Kasumi-1 (cell line): ENCODE measurements at regions not wholly inside any gene's neighbourhood (a gene's known extent, or its start where the extent isn't known, plus 50 kb on each side); places are given as distances from the start of the nearest gene placed in this dataset.
"Not testable (repeated sequence)": the region's sequence is repeated elsewhere in the genome, so short reads cannot be mapped to it uniquely, and the experiment has no call there.

Source experiments
- DNase-seq, 2 experiments: peaks; one replicate each; lab custom pipeline; 2025; lab: John Stamatoyannopoulos, UW

DNA sequence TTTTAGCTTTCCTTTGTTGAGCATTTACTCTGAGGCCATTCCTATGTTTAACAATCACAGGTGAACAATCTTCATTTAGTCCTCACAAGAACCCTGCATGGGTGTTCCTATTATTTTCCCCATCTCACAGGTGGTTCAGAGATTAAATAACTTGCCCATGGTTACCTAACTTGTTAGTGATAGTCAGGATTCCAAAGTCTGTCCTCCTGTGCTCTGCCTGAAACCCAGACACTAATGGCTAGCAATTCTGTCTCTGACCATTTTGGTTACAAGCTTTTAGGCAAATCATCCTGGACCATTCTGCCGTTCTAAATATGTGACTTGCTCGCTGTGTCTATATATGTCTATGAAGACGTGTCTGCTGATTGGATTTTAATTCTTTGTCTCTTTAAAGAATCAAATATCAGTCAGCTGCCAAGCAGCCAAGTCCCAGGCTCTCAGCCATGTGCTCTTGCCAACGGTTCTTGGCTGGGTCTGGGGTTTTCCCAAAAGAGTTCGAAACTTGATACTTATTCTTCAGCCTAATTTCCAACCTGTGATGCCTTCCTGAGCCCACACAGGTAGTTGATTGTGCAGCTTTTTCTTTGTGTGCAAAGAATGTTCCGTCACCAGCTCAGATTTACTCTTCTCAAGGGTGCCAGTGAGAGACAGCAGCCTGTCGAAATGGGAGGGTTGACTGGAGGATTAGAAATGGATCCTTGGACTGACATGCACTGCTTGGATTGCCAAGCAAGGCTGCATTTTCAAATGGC is 121.7 kb downstream of the NREP start:
- DNase-seq, result no peak

DNA sequence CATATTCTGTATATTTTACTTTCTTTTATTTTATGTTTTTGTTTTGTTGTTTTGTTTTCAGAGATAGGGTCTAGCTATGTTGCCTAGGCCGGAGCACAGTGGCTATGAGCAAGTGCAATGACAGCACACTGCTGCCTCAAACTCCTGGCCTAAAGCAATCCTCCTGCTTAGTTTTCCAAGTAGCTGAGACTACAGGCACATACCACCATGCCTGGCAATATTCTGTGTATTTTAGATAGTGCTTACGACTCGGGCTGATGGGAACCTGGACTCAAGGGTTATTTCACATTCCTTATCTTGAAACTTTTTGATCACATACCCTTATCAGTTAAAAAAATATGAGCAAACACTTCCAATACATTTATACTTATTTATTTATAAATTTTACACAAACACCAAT is 119.0 kb upstream of the STARD4 start:
- DNase-seq, result no peak

DNA sequence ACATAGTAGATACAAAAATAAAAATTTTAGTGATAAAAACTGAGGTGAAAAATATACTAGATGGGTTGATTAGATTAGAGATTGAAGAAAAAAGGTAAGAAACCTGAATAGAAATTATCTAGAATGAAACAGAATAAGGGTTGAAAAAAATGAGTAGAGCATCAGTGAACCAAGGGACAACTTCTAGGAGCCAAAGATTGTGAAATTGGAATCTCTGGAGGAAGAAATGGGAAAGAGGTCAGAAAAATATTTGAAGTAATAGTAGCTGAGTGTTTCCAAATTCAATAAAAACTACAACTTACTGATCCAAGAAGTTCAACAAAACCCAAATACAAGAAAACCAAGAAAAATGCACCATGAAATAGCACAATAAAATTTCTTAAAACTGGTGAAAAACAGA is 116.6 kb upstream of the STARD4 start:
- no peak for DNase-seq

DNA sequence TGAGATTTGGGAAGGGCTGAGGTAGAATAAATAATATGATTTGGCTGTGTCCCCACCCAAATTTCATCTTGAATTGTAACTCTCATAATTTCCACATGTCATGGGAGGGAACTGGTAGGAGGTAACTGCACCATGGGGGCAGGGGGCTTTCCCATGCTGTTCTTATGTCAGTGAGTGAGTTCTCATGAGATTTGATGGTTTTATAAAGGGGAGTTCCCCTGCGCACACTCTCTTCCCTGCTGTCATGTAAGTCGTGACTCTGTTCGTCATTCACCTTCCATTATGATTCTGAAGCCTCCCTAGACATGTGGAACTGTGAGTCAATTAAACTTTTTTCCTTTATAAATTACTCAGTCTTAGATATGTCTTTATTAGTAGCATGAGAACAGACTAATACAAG is 115.5 kb upstream of the STARD4 start:
- no peak for DNase-seq

DNA sequence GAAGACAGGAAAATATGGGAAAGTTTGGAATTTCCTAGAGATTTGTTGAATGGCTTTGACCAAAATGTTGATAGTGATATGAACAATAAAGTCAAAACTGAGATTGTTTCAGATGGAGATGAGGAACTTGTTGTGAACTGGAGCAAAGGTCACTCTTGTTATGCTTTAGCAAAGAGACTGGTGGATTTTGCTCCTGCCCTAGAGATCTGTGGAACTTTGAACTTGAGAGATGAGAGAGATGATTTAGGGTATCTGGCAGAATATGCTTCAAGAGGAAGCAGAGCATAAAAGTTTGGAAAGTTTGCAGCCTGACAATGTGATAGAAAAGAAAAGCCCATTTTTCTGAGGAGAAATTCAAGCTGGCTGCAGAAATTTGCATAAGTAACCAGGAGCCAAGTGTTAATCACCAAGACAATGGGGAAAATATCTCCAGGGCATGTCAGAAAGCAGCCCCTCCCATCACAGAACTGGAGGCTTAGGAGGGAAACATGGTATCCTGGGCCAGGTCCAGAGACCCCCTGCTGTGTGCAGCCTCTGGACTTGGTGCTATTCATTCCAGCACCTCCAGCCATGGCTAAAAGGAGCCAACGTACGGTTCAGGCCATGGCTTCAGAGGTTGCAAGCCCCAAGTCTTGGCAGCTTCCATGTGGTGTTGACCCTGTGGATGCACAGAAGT is 114.3 kb upstream of the STARD4 start:
- DNase-seq, result no peak

DNA sequence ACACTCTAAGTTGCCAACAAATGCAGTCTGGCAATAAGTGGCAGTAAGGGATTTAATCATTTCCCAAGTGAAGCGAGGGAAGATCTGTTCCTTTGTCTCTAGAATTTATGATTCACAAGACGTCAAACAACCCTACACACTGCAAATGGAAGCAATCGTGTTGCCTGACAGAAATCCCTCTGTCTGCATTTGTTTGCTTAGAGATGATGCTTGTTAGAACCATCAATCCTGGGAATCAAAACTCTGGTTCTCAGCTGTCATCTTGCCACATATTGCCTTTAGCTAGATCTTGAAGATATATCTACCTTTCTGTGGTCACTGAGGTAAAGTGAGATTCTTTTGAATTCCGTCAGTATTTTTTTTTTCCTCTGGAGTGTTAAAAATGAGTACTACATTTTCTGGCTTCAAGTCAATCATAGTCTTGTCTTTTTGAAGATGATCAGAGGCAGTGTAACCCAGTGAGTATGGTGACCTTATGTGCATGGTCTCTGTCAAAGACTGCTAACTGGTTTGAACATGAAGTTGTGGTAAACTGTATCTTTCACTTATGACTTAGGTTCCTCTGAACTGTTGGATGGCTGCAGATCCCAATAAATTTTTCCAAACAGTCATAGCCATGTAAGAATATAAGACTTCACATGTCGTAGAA is 106.4 kb upstream of the STARD4 start:
- no peak for DNase-seq

DNA sequence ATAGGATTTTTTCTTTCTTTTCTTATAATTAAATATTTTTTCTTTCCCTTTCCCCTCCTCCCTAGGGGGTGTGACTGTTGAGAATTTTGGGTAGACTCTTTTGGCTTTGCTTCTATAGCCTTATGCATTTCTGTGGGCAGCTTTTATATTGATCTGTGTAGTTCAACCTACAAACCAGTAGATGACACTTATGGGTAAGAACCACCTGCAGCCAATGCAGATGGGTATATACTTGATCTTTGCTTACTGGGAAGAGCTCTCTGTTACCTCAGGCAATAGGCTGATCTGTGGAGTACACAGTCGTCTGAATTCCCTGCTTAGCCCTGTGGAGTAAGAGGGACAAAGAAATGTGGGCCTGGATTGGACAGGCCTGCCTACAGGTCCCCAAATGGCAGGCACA is 102.7 kb upstream of the STARD4 start:
- no peak for DNase-seq

DNA sequence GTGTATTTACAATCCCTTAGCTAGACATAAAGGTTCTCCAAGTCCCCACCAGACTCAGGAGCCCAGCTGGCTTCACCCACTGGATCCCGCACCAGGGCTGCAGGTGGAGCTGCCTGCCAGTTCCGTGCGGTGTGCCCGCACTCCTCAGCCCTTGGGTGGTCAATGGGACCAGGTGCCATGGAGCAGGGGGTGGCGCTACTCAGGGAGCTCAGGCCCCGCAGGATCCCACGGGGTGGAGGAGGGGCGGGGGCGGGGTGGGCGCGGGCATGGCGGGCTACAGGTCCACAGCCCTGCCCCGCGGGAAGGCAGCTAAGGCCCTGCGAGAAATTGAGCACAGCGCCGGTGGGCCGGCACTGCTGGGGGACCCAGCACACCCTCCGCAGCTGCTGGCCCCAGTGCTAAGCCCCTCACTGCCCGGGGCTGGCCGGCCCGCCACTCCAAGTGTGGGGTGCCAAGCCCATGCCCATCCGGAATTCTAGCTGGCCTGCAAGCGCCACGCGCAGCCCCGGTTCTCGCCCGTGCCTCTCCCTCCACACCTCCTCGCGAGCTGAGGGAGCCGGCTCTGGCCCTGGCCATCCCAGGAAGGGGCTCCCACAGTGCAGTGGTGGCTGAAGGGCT is 99.8 kb upstream of the STARD4 start:
- not testable (repeated sequence) for DNase-seq

DNA sequence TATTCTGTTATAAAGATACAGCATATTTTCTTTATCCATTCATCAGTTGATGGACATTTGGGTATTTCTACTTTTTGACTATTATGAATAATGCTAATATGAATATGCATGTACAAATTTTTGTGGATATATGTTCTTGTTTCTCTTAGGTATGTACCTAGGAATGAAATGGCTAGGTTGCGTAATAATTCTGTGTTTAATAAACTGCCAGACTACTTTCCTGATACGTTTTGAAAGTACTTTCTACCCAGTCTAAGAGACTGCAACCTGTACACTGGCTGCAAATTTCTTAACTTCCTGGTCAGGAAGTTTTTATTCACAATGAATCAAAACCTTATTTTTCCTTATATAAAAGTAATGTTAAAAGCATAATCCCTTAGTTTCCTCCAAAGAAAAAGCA is 93.9 kb upstream of the STARD4 start:
- no peak for DNase-seq

DNA sequence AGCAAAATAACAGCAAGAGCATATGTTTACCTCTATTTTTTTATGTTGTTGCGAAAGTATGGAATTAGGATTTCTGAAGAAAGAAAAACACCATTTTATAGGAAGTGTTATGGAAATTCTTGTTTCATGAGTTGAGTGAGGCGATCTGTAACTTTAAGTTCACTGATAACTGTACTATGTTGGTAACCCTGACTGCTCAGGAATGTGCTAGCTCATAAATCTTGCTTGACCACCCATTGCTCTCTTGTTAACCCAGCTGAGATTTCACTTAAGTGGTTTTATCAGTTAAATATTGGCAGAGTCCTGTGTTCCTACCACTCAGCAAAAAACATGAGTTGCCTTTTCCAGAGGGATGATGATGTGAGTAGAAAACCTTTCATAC is 91.1 kb upstream of the STARD4 start:
- DNase-seq, result no peak

DNA sequence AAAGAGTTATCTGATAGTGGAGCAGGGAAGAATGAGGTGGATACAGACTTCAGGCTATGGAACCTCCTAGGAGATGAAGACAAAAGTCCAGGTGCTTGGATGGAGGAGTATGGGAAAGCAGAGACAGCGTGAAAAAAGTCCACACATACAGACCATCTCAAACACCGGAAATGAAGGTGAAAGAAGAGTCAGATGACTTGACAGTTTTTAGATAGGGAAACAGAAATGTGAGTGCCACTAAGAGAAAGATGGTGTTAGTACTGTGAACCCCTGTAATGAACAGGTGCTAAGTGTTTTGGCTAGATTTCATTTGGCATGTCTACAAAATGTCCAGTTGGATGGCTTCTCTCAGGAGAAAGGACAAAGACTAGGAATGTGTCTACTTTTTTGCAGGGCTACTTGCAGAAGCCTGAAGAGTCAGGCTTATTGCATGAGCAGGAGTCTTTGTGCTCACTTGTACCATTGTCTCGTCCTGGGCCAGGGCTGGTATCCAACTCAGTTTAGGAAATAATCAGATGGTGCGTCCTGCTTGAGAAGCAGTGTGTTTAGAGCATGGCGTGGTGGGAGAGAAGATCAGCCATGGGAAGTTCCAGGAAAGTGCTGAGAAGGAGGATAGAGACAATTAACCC is 90.6 kb upstream of the STARD4 start:
- no peak for DNase-seq

DNA sequence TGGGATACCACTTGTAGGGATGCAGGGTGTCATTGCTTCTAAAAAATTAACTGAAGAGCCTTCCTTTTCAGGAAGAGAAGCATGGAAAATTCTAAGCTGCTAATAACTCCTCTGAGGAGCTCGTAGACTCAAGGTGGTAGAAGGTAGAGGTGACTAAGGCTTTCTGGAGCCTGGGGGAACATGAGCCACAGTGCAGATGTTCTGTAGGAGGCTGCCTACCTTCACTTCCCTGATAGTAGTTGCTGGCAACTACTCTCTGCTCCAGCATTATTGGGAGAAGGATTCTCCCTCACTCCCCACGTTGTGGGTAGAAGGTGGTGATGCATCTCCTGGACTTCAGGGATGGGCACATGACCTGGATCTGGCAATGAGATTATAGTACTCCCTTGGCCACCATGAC is 86.7 kb upstream of the STARD4 start:
- no peak for DNase-seq

DNA sequence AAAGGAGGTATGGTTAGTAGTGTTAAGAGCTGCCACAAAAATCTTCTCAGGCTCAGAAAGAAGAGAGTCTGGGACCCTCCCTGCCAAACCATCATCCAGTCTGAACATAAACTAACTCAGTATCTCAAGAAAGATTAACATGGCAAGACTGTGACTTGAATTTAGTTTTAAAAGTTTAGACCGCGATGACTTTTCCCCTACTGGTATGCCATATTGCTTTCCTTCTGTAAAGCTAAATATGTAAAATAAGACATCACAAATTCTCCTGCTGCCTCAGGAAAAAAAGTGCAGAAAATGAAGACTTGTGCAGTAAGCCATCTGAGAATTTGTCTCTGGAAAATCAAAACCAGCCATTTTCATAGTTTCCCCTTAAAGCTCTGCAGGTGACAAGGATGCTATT is 85.2 kb upstream of the STARD4 start:
- DNase-seq, result no peak

DNA sequence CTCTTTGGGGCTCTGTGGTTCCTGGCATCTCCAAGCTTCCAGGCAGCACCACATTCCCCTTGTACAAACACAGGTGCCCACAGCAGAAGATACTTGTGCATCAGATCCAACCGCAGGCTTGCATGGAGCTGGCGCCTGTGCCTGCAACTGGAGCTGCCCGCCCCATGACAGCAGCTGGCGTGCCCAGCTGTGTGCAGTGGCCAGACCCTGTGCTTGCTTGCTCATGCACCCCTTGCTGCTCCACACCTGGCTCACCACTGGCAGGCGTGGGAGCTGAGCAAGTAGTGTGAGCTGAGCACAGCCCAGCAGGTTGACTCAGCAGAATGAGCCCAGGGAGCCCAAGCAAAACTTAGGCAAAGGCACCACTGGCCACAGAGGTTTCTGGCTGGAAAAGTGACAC is 84.4 kb upstream of the STARD4 start:
- no peak for DNase-seq

DNA sequence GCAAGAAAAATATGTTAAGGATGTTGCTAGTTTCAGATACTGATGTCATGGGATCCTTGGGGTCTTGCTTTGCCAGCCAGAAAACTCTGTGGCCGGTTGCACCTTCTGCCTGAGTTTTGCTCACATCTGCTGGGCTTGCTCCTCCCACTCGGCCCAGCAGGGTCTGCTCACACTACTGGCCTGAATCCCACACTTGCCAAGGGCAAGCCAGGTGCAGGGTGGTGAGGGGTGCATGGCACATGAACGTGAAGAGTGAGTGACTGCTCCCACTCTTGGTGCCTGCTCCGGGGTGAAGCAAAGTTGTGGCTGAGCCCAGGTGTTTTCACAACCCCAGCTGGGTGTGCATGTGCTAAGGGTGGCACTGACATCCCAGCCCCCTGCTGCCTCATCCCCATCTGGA is 83.1 kb upstream of the STARD4 start:
- DNase-seq, result no peak

DNA sequence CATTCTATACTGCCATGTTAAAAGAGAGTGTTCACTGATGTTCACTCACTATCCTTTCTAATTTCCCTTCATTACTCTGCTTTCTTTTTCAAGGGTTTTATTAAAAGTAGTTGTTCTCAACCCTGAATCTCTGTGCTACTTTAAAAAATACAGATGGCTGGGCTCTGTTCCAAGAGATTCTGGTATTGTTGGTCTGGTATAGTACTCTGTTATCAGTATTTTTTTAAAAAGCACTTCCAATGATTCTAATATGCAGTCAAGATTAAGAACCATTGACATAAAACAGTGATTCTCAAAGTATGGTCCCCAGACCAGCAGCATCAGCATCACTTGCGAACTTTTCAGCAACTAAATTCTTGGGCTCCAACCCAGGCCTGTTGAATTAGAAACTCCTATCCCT is 77.0 kb upstream of the STARD4 start:
- no peak for DNase-seq

DNA sequence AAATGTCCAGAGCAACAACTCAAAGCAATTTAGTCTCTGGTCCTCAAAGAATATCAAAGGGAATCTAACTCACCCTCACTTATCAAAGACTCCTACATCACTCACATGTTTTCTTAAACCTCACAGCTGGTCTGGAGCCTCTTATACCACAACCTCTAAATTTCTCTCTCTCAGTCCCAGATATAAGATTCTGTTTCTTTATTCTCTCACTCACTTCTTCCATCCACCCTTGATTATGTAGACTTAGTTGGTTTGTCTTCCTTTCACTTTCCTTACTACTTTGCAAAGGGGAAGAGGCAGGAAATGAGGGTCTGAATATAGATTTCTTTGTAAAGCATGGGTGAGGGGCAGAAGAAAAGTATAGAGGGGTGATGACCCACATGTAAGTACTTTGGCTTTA is 75.4 kb upstream of the STARD4 start:
- DNase-seq, result no peak

DNA sequence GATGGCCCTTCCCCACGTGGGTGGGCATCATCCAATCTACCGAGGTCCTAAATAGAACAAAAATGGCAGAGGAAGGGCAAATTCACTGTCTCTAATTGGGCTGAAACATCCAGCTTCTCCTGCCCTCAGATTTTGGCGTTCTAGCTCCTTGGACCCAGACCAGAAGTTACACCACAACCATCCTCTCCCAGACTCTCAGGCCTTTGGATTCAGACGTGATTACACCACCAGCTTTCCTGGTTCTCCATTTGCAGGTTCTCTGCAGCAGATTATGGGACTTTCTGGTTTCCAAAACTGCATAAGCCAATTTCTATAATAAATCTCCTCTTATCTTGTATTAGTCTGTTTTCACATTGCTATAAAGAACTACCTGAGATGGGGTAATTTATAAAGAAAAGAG is 73.6 kb upstream of the STARD4 start:
- DNase-seq, result no peak

DNA sequence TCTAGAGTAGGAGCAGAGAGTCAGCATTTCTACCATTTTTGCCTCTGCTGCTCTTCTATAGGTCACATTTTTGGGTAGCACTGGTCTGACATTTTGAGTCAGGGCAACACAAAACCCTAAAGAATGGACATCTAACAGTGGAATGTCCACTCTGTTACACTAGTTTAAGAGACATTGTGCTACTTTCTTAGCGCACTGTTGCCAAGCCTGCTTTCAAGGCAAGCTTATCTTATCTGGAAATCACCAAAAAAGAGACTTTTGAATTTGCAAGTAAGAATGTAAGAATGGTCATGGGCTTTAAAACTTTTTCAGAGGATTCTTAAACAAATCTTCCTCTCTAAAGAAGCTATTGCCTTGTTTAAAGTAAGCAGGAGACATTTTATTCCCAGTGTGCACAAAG is 73.0 kb upstream of the STARD4 start:
- no peak for DNase-seq

DNA sequence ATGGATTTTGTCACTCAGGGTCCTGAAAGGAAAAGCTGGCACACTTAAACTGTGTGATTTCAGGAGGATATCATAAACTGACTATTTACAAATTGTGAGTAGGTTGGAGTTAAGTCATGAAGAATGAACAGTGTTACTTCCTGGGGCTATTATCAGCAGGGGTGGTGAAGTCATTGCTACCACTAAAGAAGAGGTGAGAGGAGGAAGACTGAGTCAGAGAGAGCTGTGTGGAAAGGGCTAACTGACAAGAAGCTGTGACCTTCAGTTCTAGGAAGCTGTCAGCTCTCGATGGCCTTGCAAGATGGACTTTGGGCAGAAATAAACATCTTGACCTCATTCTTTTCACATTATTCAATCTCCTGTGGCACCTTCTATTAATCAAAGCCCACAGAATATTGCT is 72.3 kb upstream of the STARD4 start:
- DNase-seq, result no peak

DNA sequence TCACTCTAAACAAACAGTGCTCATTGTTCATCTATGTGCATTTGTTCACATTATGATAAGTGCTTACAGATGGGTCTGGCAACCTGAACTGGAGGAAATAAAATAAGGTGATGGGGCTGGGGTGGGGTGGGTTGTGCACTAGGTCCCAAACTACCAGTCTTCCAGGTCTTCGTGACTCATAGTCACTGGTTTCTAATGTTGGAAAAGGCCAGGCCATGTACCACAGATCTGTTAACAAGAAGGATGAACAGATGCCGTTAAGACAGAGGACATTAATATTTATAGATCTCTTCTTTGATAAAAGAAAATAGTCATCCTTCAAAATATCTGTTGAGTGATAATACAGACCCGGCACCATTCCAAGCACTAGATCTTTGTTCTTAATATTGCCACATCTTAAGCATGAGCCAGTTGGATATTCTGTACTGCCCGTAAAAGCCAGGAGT is 71.4 kb upstream of the STARD4 start:
- no peak for DNase-seq

DNA sequence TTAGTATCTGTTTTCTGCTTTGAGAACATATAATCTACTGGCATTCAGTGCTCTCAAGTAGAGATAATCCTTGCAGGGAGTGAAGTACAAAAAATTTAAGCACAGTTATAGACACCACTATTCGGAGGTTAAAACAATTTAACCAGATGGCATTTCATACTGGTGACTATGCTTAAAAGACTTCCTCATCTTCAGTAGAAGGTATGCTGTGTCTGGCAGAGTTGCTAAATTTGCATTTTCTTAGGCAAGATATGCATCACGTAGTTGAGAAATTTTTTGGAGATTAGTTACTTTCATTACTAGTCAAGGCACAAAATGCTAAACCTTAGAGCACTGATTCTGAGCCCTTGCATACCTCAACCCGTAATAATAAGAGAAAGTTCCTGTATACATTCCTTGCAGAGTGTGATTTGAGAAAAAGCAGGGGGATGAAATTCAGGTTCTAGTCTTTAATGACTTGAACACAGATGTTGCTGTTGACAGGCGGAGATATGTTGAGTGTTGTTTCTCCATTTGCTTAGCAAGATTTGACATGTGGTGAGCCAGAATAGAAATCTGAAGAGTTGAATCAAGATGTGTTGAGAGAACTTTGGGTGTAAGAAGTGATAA is 70.8 kb upstream of the STARD4 start:
- no peak for DNase-seq
